ENCODE measurements at regions not wholly inside any gene's neighbourhood (a gene's known extent, or its start where the extent isn't known, plus 50 kb on each side); places are given as distances from the start of the nearest gene placed in this dataset.

- TF ChIP-seq POLR2A (IDR thresholded peaks at IDR 0.05; ENCODE audit: low read depth, low read length): no peak
- no peak for TF ChIP-seq TAF1 (IDR thresholded peaks at IDR 0.05; ENCODE audit: borderline replicate concordance, low read depth, low read length)
- no peak for TF ChIP-seq POLR2AphosphoS5 (IDR thresholded peaks at IDR 0.05; ENCODE audit: low read depth, low read length)
These were observed 166.0 kb upstream of the ZNF32 start for GRCh38 chr10:43814663-43815062.

Measured in GM12892 (cell line).